Neuronal stem cell (in vitro differentiated cells): ENCODE measurements at regions not wholly inside any gene's neighbourhood (a gene's known extent, or its start where the extent isn't known, plus 50 kb on each side); places are given as distances from the start of the nearest gene placed in this dataset.

Source experiments
- DNase-seq: peaks from one replicate; pipeline ENCODE4 v3.0.0-alpha.2; 2013; ENCODE audit warnings: low spot score
- H2AFZ ChIP-seq: one replicate; pipeline ENCODE4 v1.6.1; 2013; ENCODE audit warnings: mild to moderate bottlenecking, low read length, inconsistent platforms
- H2AK5ac ChIP-seq: 2 replicates; pipeline ENCODE4 v1.6.1; 2013; ENCODE audit warnings: low read depth, mild to moderate bottlenecking, inconsistent platforms, low read length, moderate library complexity, mixed read lengths
- H2BK120ac ChIP-seq: 2 replicates; pipeline ENCODE4 v1.6.1; 2013; ENCODE audit warnings: low read depth, mild to moderate bottlenecking, inconsistent platforms, low read length, moderate library complexity, mixed read lengths
- H2BK12ac ChIP-seq: one replicate; pipeline ENCODE4 v1.6.1; 2013; ENCODE audit warnings: low read length, inconsistent platforms
- H2BK15ac ChIP-seq: 2 replicates; pipeline ENCODE4 v1.6.1; 2013; ENCODE audit warnings: mild to moderate bottlenecking, low read length, inconsistent platforms, mixed read lengths
- H2BK5ac ChIP-seq: one replicate; pipeline ENCODE4 v1.6.1; 2013; ENCODE audit warnings: inconsistent platforms, mild to moderate bottlenecking, low read length, moderate library complexity
- H3K14ac ChIP-seq: one replicate; pipeline ENCODE4 v1.6.1; 2013; ENCODE audit warnings: low read length, inconsistent platforms
- H3K18ac ChIP-seq: 2 replicates; pipeline ENCODE4 v1.6.1; 2013; ENCODE audit warnings: low read length, inconsistent platforms
- H3K23ac ChIP-seq: 2 replicates; pipeline ENCODE4 v1.6.1; 2013; ENCODE audit warnings: low read depth, mild to moderate bottlenecking, mixed read lengths, low read length, inconsistent platforms; ENCODE audit not compliant: poor library complexity
- H3K27ac ChIP-seq: replicated peaks from 3 replicates; pipeline ENCODE4 v1.5.1; 2013; ENCODE audit warnings: low read length, inconsistent platforms
- H3K27me3 ChIP-seq, 3 experiments: 2 replicates each; pipeline ENCODE4 v1.6.1; 2013; ENCODE audit warnings: low read length in 3 of 3, mild to moderate bottlenecking in 2 of 3, inconsistent platforms in 1 of 3, low read depth in 1 of 3, mixed read lengths in 1 of 3, moderate library complexity in 1 of 3; ENCODE audit not compliant: control insufficient read depth in 3 of 3, insufficient read depth in 3 of 3
- H3K36me3 ChIP-seq, 2 donors: replicated peaks in 1 of 2; 2 replicates each; pipeline ENCODE4 v1.6.1; 2013; ENCODE audit warnings: low read length in 2 of 2; ENCODE audit not compliant: control insufficient read depth in 2 of 2, insufficient read depth in 2 of 2
- H3K4ac ChIP-seq: 2 replicates; pipeline ENCODE4 v1.6.1; 2013; ENCODE audit warnings: inconsistent platforms, mild to moderate bottlenecking, low read length, moderate library complexity
- H3K4me1 ChIP-seq, 2 donors: 1 replicate in 1 of 2; 2 replicates in 1 of 2; pipeline ENCODE4 v1.6.1; 2013; ENCODE audit warnings: low read length in 2 of 2, low read depth in 1 of 2; ENCODE audit not compliant: control insufficient read depth in 2 of 2, insufficient read depth in 1 of 2
- H3K4me2 ChIP-seq: one replicate; pipeline ENCODE4 v1.6.1; 2013; ENCODE audit warnings: mild to moderate bottlenecking, low read length, inconsistent platforms; ENCODE audit not compliant: insufficient read depth, poor library complexity, severe bottlenecking
- H3K4me3 ChIP-seq, 2 donors: 2 replicates each; pipeline ENCODE4 v1.5.1; 2013; ENCODE audit warnings: low read length in 2 of 2, mild to moderate bottlenecking in 2 of 2, inconsistent platforms in 1 of 2, moderate library complexity in 1 of 2
- H3K79me1 ChIP-seq: one replicate; pipeline ENCODE4 v1.6.1; 2013; ENCODE audit warnings: low read depth, mild to moderate bottlenecking, inconsistent platforms, low read length, moderate library complexity
- H3K9ac ChIP-seq: one replicate; pipeline ENCODE4 v1.6.1; 2013; ENCODE audit warnings: mild to moderate bottlenecking, low read depth, low read length, inconsistent platforms; ENCODE audit not compliant: poor library complexity
- H3K9me3 ChIP-seq, 2 donors: replicated peaks in 1 of 2; 2 replicates each; pipeline versions ENCODE3 to v1.6.1; 2013; ENCODE audit warnings: low read length in 2 of 2, mild to moderate bottlenecking in 2 of 2, inconsistent platforms in 1 of 2, low read depth in 1 of 2, mixed read lengths in 1 of 2, moderate library complexity in 1 of 2; ENCODE audit not compliant: control insufficient read depth in 2 of 2, insufficient read depth in 1 of 2
- H4K8ac ChIP-seq: one replicate; pipeline ENCODE4 v1.6.1; 2013; ENCODE audit warnings: low read depth, mild to moderate bottlenecking, inconsistent platforms, low read length, moderate library complexity
- H4K91ac ChIP-seq: one replicate; pipeline ENCODE4 v1.6.1; 2013; ENCODE audit warnings: low read length, low read depth, mild to moderate bottlenecking, inconsistent platforms; ENCODE audit not compliant: poor library complexity
- WGBS, 2 donors: extraction: QIAGEN DNeasy Blood & Tissue Kit; methylation state at CpG; one replicate each; pipeline ENCODE4 v1.1.7; 2013; ENCODE audit warnings: missing lambda C conversion rate in 2 of 2, mixed read lengths in 1 of 2; ENCODE audit not compliant: insufficient read length in 2 of 2, insufficient replicate concordance in 1 of 2; ENCODE audit errors: extremely low coverage in 2 of 2; 5-methylcytosine and 5-hydroxymethylcytosine counted together

DNA sequence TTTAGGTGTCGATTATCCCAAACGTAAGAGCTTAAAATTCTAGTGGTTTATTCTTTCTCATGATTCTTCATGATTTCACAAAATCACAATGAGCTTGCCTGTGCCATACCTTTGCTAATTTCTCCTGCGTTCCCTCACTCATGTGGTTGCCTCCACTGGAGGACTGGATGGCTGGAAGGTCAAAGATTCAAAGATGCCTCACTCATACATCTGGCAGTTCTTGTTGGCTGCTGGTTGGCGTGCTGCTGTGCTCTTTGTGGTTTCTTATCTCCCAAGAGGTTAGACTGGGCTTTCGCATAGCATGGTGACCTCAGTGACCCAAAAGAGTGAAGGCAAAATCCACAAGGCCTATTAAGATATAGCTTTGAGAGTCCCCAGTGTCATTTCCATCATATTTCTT is 877.6 kb upstream of the AUTS2 start:
- Histone ChIP-seq H3K23ac (no peak overlapping the region), H2AK5ac (no peak overlapping the region), H4K91ac (no peak overlapping the region), H3K4me2 (no peak overlapping the region), H2BK15ac (no peak overlapping the region), H2BK5ac (no peak overlapping the region), H3K14ac (no peak overlapping the region), H3K9ac (no peak overlapping the region), H2BK12ac (no peak overlapping the region), H3K4me3 (no peak overlapping the region), H4K8ac (no peak overlapping the region), H3K27ac (no peak overlapping the region), H3K4me1 (no peaks in the 10 kb centered on the region), H3K79me1 (no peaks in the 10 kb centered on the region), H3K36me3 (no peaks in the 10 kb centered on the region), H3K4ac (no peak overlapping the region), H2BK120ac (no peak overlapping the region), H3K27me3 (no peaks in the 10 kb centered on the region), H3K18ac (no peak overlapping the region), H2AFZ (no peak overlapping the region), H3K9me3 (no peaks in the 10 kb centered on the region)
- no CpG with 5 or more reads among the region's 5 CpGs for WGBS, 2 donors
- DNase-seq = no peak

DNA sequence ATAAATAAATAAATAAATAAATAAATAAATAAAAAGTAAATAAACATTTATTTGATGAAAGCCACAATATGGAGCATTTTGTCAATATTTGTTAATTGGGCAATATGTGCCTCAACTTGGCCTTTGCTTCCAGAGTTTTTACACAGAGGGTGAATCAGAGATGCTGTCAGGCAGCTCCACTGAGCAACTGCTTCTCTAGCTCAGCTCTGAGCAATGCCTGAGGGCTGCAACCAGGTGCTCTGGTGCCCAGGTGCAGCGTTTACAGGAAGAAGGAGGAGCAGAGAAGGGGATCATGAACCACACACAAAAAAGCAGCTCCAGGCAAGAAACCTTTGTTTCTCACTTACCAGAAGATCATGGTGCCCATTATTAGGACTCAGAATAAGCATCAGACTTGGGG is 876.2 kb upstream of the AUTS2 start:
- H3K27ac ChIP-seq = no peak overlapping the region

DNA sequence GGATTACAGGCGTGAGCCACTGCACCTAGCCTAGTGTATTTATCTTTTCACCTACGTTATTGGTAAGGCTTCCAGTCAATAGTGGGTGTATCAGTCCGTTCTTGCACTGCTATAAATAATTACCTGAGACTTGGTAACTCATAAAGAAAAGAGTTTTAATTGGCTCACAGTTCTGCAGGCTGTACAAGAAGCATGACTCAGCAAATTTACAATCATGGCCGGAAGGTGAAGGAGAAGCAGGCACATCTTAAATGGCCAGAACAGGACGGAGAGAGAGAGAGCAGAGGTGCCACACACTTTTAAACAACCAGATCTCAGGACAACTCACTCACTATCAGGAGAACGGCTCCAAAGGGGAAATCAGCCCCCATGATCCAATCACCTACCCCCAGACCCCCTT is 873.3 kb upstream of the AUTS2 start:
- H2AFZ ChIP-seq = no peak overlapping the region
- H2BK12ac ChIP-seq = no peak overlapping the region
- no CpG with 5 or more reads among the region's 6 CpGs for WGBS, 2 donors
- H3K4ac ChIP-seq = no peak overlapping the region
- no peaks in the 10 kb centered on the region for H3K36me3 ChIP-seq
- H3K9me3 ChIP-seq = no peaks in the 10 kb centered on the region
- H2BK15ac ChIP-seq = no peak overlapping the region
- H3K23ac ChIP-seq = no peak overlapping the region
- H2AK5ac ChIP-seq = no peak overlapping the region
- H3K9ac ChIP-seq = no peak overlapping the region
- no peak overlapping the region for H3K14ac ChIP-seq
- H3K79me1 ChIP-seq = no peaks in the 10 kb centered on the region
- H3K18ac ChIP-seq = no peak overlapping the region
- no peak for DNase-seq
- H4K8ac ChIP-seq = no peak overlapping the region
- H2BK5ac ChIP-seq = no peak overlapping the region
- H4K91ac ChIP-seq = no peak overlapping the region
- no peak overlapping the region for H3K4me3 ChIP-seq
- H3K27ac ChIP-seq = no peak overlapping the region
- no peaks in the 10 kb centered on the region for H3K4me1 ChIP-seq
- H3K4me2 ChIP-seq = no peak overlapping the region
- no peaks in the 10 kb centered on the region for H3K27me3 ChIP-seq
- H2BK120ac ChIP-seq = no peak overlapping the region

More for the DNA sequence above, 876.2 kb upstream of the AUTS2 start:
- H2BK120ac ChIP-seq = no peak overlapping the region
- no peak overlapping the region for H3K23ac ChIP-seq
- H3K9me3 ChIP-seq = no peaks in the 10 kb centered on the region
- H3K4me3 ChIP-seq = no peak overlapping the region
- H2BK5ac ChIP-seq = no peak overlapping the region
- no peak overlapping the region for H2AFZ ChIP-seq
- no peak overlapping the region for H3K14ac ChIP-seq
- no peak overlapping the region for H4K91ac ChIP-seq
- no peak for DNase-seq
- H3K27me3 ChIP-seq = no peaks in the 10 kb centered on the region
- no peaks in the 10 kb centered on the region for H3K36me3 ChIP-seq
- no peak overlapping the region for H4K8ac ChIP-seq
- no peak overlapping the region for H2BK15ac ChIP-seq
- H2AK5ac ChIP-seq = no peak overlapping the region
- H3K79me1 ChIP-seq = no peaks in the 10 kb centered on the region
- no peak overlapping the region for H3K4ac ChIP-seq
- no peaks in the 10 kb centered on the region for H3K4me1 ChIP-seq
- no peak overlapping the region for H3K4me2 ChIP-seq
- WGBS, 2 donors = no CpG with 5 or more reads among the region's 1 CpG
- no peak overlapping the region for H2BK12ac ChIP-seq
- H3K18ac ChIP-seq = no peak overlapping the region
- H3K9ac ChIP-seq = no peak overlapping the region

DNA sequence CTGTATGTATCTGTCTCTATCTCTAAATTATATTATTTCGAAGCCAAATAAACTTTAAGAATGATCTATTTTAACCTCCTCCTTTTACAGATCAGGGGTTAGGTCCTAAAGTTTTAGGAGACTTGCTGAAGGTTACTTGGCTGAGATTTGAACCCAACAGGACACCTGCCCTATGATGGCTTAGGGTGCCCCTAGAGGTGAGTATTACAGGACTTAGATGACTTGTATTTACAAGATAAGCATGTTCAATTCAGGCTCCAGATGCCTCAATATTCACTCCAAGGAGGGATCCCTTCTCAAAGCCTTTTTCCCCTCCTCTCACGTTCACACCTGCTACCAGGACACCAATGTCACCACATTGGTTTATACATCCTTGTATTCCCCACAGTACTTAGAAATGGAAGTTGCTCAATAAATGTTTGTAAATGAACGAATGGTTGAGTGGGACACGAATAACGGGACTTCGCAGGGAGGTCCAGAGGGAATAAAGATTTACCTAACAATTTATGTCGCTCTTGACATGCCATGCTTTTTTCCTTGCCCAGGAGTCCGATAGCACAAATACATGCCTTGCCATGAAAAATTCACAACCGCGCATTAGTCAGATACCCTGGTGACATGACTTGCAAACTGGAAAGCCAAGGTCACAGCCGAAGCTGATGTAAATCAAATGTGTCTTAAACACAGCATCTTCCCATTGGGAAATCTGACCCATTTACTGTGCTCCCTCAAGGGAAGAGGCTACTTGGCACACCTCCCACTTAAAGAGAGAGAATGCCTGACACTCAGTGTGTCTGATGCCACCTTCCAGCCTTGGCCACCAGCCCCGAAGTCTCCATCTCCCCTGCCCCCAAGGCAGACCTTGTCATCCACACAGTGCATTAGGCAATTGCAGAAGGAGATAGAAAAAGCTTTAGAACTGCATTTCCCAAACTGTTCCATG is 872.2 kb upstream of the AUTS2 start:
- Histone ChIP-seq H4K91ac (no peak overlapping the region), H3K36me3 (no peaks in the 10 kb centered on the region), H3K23ac (no peak overlapping the region), H2BK15ac (no peak overlapping the region), H3K27me3 (no peaks in the 10 kb centered on the region), H2BK12ac (no peak overlapping the region), H2BK120ac (no peak overlapping the region), H3K18ac (no peak overlapping the region), H2AFZ (no peak overlapping the region), H3K4me1 (no peaks in the 10 kb centered on the region), H2BK5ac (no peak overlapping the region), H3K4me2 (no peak overlapping the region), H3K4me3 (no peak overlapping the region), H4K8ac (no peak overlapping the region), H3K14ac (no peak overlapping the region), H3K27ac (no peak overlapping the region), H2AK5ac (no peak overlapping the region), H3K4ac (no peak overlapping the region), H3K9ac (no peak overlapping the region), H3K9me3 (no peaks in the 10 kb centered on the region), H3K79me1 (no peaks in the 10 kb centered on the region)
- DNase-seq = no peak
- no CpG with 5 or more reads among the region's 12 CpGs for WGBS, 2 donors
